ENCODE measurements at regions not wholly inside any gene's neighbourhood (a gene's known extent, or its start where the extent isn't known, plus 50 kb on each side); places are given as distances from the start of the nearest gene placed in this dataset.

GRCh38 chr3:146770881-146771280 is 165.7 kb upstream of the PLSCR5 start:
- TF ChIP-seq CTCF (IDR thresholded peaks at IDR 0.05) = no peak
- no peak for TF ChIP-seq POLR2AphosphoS5 (IDR thresholded peaks at IDR 0.05)
- TF ChIP-seq EP300 (IDR thresholded peaks at IDR 0.05) = no peak
